ENCODE measurements at regions not wholly inside any gene's neighbourhood (a gene's known extent, or its start where the extent isn't known, plus 50 kb on each side); places are given as distances from the start of the nearest gene placed in this dataset.

- Histone ChIP-seq H3K9ac (ENCODE audit: low read length) (no peak overlapping the region), H3K4me3 (ENCODE audit: low read length) (no peak overlapping the region), H2AFZ (ENCODE audit: low read depth, low read length) (no peak overlapping the region)
Measured at GRCh38 chr12:115296613-115297198, 612.7 kb upstream of the TBX3 start.

DNA sequence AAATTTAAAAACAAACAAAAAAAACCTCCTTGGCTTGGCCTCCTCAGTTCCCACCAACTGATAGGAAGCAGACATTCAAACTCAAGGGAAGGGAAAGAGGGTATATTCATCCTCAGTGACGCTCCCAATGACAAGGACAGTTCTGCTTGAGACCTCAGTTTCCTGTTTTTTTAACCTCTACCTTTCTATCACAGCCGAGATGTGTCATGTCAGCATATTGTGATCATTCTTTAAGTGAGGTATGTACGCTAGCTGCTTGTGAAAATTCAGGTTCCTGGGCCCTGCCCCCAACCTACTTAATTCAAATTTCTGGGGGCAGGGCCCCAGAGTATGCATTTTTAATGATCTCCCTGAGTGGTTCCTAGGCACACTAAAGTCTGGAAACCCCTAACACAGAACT is 611.9 kb upstream of the TBX3 start:
- Histone ChIP-seq H3K4me2 (ENCODE audit: low read length) (no peak overlapping the region), H3K9ac (ENCODE audit: low read length) (no peak overlapping the region), H3K9me3 (ENCODE audit: low read length) (no peaks in the 10 kb centered on the region), H3K27me3 (ENCODE audit: insufficient read depth, low read depth, low read length) (no peaks in the 10 kb centered on the region), H3F3A (ENCODE audit: insufficient read depth, low read length, poor library complexity, severe bottlenecking) (no peaks in the 10 kb centered on the region), H3K27ac (ENCODE audit: low read length) (no peak overlapping the region), H2AFZ (ENCODE audit: low read depth, low read length) (no peak overlapping the region), H4K20me1 (ENCODE audit: insufficient read depth) (no peaks in the 10 kb centered on the region), H3K4me3 (ENCODE audit: low read length) (no peak overlapping the region), H3K36me3 (ENCODE audit: insufficient read depth, low read length) (no peaks in the 10 kb centered on the region), H3K79me2 (replicated peaks; ENCODE audit: insufficient read depth, low read length) (no peaks in the 10 kb centered on the region), H3K9me2 (ENCODE audit: insufficient read depth, low read length) (no peaks in the 10 kb centered on the region)
- TF ChIP-seq RAD21 (conservative IDR thresholded peaks at IDR 0.05): no peak
- TF ChIP-seq POLR2AphosphoS5 (IDR thresholded peaks at IDR 0.05): no peak
- TF ChIP-seq EZH2 (IDR thresholded peaks at IDR 0.05; ENCODE audit: borderline replicate concordance, insufficient read depth, low read length, poor library complexity, severe bottlenecking): no peak
- TF ChIP-seq REST (IDR thresholded peaks at IDR 0.05; ENCODE audit: borderline replicate concordance): no peak
- no peak for TF ChIP-seq SMC3 (conservative IDR thresholded peaks at IDR 0.05; ENCODE audit: poor library complexity)
- TF ChIP-seq, protein P1, sequence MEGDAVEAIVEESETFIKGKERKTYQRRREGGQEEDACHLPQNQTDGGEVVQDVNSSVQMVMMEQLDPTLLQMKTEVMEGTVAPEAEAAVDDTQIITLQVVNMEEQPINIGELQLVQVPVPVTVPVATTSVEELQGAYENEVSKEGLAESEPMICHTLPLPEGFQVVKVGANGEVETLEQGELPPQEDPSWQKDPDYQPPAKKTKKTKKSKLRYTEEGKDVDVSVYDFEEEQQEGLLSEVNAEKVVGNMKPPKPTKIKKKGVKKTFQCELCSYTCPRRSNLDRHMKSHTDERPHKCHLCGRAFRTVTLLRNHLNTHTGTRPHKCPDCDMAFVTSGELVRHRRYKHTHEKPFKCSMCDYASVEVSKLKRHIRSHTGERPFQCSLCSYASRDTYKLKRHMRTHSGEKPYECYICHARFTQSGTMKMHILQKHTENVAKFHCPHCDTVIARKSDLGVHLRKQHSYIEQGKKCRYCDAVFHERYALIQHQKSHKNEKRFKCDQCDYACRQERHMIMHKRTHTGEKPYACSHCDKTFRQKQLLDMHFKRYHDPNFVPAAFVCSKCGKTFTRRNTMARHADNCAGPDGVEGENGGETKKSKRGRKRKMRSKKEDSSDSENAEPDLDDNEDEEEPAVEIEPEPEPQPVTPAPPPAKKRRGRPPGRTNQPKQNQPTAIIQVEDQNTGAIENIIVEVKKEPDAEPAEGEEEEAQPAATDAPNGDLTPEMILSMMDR (IDR thresholded peaks at IDR 0.05; ENCODE audit: poor library complexity, severe bottlenecking): no peak
- TF ChIP-seq TAF1 (IDR thresholded peaks at IDR 0.05; ENCODE audit: low read depth): no peak
- TF ChIP-seq MXI1 (conservative IDR thresholded peaks at IDR 0.05; ENCODE audit: poor library complexity, severe bottlenecking): no peak
- no peak for TF ChIP-seq EP300 (conservative IDR thresholded peaks at IDR 0.05; ENCODE audit: poor library complexity, severe bottlenecking)

More at GRCh38 chr12:115296613-115297198, 612.7 kb upstream of the TBX3 start:
- H3K9me2 ChIP-seq (ENCODE audit: insufficient read depth, low read length): no peaks in the 10 kb centered on the region
- H3K36me3 ChIP-seq (ENCODE audit: insufficient read depth, low read length): no peaks in the 10 kb centered on the region
- H3K9me3 ChIP-seq (ENCODE audit: low read length): no peaks in the 10 kb centered on the region
- H3K27me3 ChIP-seq (ENCODE audit: insufficient read depth, low read depth, low read length): no peaks in the 10 kb centered on the region
- H3K4me2 ChIP-seq (ENCODE audit: low read length): no peak overlapping the region
- no peaks in the 10 kb centered on the region for H4K20me1 ChIP-seq (ENCODE audit: insufficient read depth)
- no peak overlapping the region for H3K27ac ChIP-seq (ENCODE audit: low read length)
- no peaks in the 10 kb centered on the region for H3K79me2 ChIP-seq (replicated peaks; ENCODE audit: insufficient read depth, low read length)
- H3F3A ChIP-seq (ENCODE audit: insufficient read depth, low read length, poor library complexity, severe bottlenecking): no peaks in the 10 kb centered on the region
- TF ChIP-seq TAF1 (IDR thresholded peaks at IDR 0.05; ENCODE audit: low read depth): no peak
